PFSK-1 (cell line): ENCODE measurements at regions not wholly inside any gene's neighbourhood (a gene's known extent, or its start where the extent isn't known, plus 50 kb on each side); places are given as distances from the start of the nearest gene placed in this dataset.

ENCODE experiments used
- FOXP2 ChIP-seq: optimal IDR thresholded peaks from 2 replicates; pipeline ENCODE3; 2011; ENCODE audit warnings: borderline replicate concordance, control low read depth, inconsistent platforms; ENCODE audit not compliant: insufficient read depth; ENCODE audit errors: extremely low read length, extremely low read depth
- POLR2AphosphoS5 ChIP-seq: IDR thresholded peaks from 2 replicates; pipeline ENCODE4 v1.6.1; 2012; ENCODE audit warnings: low read depth, mild to moderate bottlenecking, control low read depth, low read length, moderate library complexity
- SIN3A ChIP-seq: IDR thresholded peaks from 2 replicates; pipeline ENCODE4 v1.6.1; 2012; ENCODE audit warnings: mild to moderate bottlenecking, low read length, moderate library complexity, borderline replicate concordance; ENCODE audit not compliant: insufficient read depth
- TAF1 ChIP-seq: IDR thresholded peaks from 2 replicates; pipeline ENCODE4 v1.6.1; 2012; ENCODE audit warnings: low read length, control low read depth, borderline replicate concordance; ENCODE audit not compliant: insufficient read depth
- TF ChIP-seq, protein P1 (sequence below), 2 experiments: IDR thresholded peaks; 2 replicates each; pipeline versions ENCODE4 v1.6.1 to v1.8.0; 2011 to 2012; ENCODE audit warnings: low read depth in 2 of 2, low read length in 2 of 2, control low read depth in 1 of 2, inconsistent platforms in 1 of 2, mild to moderate bottlenecking in 1 of 2, moderate library complexity in 1 of 2; ENCODE audit not compliant: insufficient read depth in 1 of 2

- TF ChIP-seq TAF1: no peak
- no peak for TF ChIP-seq POLR2AphosphoS5
- no peak for TF ChIP-seq FOXP2
- TF ChIP-seq SIN3A: no peak
- TF ChIP-seq, protein P1, sequence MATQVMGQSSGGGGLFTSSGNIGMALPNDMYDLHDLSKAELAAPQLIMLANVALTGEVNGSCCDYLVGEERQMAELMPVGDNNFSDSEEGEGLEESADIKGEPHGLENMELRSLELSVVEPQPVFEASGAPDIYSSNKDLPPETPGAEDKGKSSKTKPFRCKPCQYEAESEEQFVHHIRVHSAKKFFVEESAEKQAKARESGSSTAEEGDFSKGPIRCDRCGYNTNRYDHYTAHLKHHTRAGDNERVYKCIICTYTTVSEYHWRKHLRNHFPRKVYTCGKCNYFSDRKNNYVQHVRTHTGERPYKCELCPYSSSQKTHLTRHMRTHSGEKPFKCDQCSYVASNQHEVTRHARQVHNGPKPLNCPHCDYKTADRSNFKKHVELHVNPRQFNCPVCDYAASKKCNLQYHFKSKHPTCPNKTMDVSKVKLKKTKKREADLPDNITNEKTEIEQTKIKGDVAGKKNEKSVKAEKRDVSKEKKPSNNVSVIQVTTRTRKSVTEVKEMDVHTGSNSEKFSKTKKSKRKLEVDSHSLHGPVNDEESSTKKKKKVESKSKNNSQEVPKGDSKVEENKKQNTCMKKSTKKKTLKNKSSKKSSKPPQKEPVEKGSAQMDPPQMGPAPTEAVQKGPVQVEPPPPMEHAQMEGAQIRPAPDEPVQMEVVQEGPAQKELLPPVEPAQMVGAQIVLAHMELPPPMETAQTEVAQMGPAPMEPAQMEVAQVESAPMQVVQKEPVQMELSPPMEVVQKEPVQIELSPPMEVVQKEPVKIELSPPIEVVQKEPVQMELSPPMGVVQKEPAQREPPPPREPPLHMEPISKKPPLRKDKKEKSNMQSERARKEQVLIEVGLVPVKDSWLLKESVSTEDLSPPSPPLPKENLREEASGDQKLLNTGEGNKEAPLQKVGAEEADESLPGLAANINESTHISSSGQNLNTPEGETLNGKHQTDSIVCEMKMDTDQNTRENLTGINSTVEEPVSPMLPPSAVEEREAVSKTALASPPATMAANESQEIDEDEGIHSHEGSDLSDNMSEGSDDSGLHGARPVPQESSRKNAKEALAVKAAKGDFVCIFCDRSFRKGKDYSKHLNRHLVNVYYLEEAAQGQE (IDR thresholded peaks at IDR 0.05; ENCODE audit: insufficient read depth in 1 of 2, low read depth in 2 of 2, low read length in 2 of 2): no peak
Measured at GRCh38 chrX:39017077-39017476, 215.8 kb downstream of the MID1IP1 start.
